GM13977 (cell line): ENCODE measurements at regions not wholly inside any gene's neighbourhood (a gene's known extent, or its start where the extent isn't known, plus 50 kb on each side); places are given as distances from the start of the nearest gene placed in this dataset.

Experiments
- DNase-seq: peaks from one replicate; pipeline ENCODE4 v3.0.0; 2012; ENCODE audit warnings: low spot score
- in situ Hi-C: fragments of 300-500 bp; cut with MboI; formaldehyde crosslinking; loops from one replicate; pipeline ENCODE4 v1.12.0; 2022; ENCODE audit warnings: low sequenced_read_pairs, low pct_unique_long_range_greater_than_20kb, mixed read lengths, inconsistent platforms; ENCODE audit not compliant: unreplicated experiment
- TF ChIP-seq, protein P1 (sequence below): IDR thresholded peaks from 2 replicates; pipeline ENCODE4 v1.5.1; 2012; ENCODE audit warnings: mild to moderate bottlenecking, control low read depth; ENCODE audit not compliant: insufficient read depth; ENCODE audit errors: extremely low read depth, missing control alignments

DNA sequence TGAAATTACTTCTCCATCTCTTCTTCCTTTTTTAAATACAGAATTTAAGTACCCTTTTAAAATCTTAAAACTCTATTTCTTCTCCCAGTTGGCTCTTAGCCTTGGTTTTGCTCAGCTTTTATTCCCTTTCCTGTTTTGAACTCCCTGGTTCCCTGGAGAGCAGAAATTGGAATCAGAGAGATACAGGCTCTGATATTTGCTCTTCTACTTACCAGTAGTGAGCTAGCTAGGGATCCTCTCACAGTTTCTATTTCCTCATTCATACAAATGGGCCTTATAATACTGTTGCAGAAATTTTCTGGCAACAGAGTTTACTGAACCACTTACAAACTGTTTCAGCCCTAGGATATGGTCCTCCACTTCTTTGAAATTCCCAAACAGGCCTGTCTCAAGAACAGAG is 606.3 kb downstream of the NUF2 start:
- TF ChIP-seq, protein P1, sequence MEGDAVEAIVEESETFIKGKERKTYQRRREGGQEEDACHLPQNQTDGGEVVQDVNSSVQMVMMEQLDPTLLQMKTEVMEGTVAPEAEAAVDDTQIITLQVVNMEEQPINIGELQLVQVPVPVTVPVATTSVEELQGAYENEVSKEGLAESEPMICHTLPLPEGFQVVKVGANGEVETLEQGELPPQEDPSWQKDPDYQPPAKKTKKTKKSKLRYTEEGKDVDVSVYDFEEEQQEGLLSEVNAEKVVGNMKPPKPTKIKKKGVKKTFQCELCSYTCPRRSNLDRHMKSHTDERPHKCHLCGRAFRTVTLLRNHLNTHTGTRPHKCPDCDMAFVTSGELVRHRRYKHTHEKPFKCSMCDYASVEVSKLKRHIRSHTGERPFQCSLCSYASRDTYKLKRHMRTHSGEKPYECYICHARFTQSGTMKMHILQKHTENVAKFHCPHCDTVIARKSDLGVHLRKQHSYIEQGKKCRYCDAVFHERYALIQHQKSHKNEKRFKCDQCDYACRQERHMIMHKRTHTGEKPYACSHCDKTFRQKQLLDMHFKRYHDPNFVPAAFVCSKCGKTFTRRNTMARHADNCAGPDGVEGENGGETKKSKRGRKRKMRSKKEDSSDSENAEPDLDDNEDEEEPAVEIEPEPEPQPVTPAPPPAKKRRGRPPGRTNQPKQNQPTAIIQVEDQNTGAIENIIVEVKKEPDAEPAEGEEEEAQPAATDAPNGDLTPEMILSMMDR: no peak
- in situ Hi-C loops: no loop called here
- DNase-seq: no peak

DNA sequence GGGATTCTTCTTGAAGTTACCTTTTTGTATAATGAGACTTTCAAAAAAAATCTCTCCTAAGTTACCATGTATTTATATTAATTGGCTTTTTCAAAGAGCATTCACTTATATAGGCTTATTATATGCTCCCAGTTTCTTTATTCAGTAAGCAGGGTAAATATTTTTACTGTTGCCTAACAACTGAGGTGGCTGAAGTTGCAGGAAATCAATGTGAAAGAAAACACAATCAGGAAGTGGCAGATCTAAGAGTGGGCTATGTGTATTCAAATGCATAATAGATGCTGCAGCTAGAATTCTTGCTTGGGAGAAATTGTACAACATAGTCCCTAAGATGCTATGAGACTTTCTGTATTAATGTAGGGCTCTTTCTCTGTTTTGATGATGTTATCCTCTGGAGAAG is 606.9 kb downstream of the NUF2 start:
- DNase-seq: no peak
- in situ Hi-C loops: no loop called here
- TF ChIP-seq, protein P1: no peak

DNA sequence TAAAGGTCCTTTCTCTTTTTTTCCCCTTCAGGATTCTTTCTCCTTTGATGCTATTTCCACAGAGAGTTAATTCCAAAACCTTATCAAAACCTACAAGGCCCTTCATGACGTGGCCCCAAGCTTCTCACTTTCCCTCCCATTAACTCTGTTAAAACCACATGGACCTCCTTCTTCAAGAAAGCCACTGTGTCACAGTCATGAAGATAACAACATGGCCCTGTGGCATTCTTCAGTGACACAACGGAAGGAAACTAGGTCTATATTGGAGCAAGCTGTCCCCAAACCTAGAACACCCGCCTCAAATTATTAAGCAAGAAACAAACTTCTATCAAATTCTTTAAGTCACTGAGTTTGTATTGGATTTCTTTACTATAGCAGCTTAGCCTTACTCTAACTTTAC is 611.1 kb downstream of the NUF2 start:
- no peak for DNase-seq
- in situ Hi-C loops: no loop called here
- TF ChIP-seq, protein P1: no peak

DNA sequence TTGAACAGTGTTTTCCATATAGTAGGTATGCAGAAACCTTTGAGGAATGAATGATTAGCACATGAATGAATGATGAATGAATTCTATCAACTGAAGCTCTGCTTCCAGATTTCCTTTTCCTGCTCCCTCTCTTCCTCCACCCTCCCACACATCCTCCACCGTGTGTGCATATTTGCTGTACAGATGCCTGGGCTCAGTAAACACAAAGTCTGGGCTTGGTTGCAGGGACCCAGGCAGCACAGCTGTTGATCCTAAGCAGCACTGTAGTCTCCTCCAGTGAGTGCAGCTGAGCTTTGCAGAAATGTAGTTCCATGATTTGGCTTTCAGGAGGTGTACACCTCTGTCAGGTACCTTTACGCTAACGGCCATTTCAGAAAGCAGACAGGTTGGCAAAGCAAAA is 611.7 kb downstream of the NUF2 start:
- TF ChIP-seq, protein P1: no peak
- no peak for DNase-seq
- in situ Hi-C loops: no loop called here

DNA sequence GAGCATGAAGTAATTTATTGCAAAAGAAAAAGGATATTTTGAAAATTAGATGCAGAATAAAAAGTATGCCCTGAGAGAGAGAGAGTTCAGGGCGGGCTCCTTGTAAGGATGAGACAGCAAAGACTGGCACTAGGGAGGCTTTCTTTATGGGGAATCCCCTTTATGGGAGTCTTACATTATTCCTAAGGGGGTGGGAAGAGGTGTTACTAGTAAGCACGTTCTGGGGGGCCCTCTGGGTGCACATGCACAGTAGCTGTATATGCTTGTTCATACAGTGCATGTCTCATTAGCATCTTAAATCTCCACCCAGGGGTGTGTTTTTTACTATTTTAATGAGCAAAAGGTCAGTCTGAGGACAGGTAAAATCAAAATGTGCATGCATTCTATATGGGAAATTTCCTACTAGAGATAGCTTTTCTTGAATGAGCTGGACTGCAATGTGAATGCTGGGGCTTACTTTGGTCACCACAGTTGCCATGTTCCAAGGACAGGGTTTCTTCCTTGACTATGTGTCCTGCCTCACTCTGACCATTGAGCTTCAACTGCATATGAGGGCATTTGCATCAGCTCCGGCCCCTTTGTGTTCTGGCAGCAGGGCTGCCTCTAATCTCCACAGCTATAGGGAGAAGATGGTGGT is 614.1 kb downstream of the NUF2 start:
- TF ChIP-seq, protein P1: no peak
- DNase-seq: no peak
- in situ Hi-C loops: no loop called here

DNA sequence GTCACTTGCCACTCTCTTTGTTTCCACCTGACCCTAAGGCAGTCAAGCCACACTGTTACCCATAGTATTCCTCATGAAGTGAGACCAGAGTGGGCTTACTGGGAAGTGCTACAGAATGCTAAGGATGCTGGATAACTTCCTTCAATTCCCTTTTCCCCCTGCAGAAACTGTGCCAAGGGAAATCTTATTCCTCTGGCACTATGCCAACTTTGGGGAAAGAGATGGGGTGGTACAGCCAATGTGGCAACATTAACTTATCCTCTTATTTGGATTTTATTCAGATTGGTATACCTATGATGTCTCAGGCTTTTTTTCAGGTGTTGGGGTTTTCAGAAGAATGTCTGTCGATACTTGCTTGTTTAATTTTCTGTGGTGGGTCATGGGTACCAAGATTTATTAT is 599.4 kb upstream of the PBX1 start:
- TF ChIP-seq, protein P1: no peak
- in situ Hi-C loops: no loop called here
- DNase-seq: no peak

DNA sequence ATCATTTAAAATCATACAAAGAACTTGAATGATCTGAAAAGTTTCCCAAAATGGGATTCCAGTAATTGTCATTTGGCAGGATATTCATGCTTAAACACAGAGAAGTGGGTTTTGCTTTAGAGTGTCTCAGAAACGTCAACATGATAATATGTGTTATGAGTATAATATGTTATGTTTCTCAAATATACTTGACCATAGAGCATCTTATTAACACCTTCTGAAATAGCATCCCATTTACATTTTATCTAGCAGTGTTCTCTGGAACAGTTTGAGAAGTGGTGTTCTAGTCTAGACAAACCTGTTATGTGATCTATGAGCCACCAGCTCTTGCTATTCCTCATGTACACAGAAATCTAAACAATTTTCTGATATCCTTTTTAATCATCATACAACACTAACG is 588.8 kb upstream of the PBX1 start:
- DNase-seq: no peak
- in situ Hi-C loops: no loop called here
- TF ChIP-seq, protein P1: no peak
